ENCODE measurements at regions not wholly inside any gene's neighbourhood (a gene's known extent, or its start where the extent isn't known, plus 50 kb on each side); places are given as distances from the start of the nearest gene placed in this dataset.

- no peak for DNase-seq
- Histone ChIP-seq H2AK5ac (ENCODE audit: low read length) (no peak overlapping the region), H3K79me2 (ENCODE audit: control insufficient read depth, insufficient read depth, low read length) (no peaks in the 10 kb centered on the region), H3K4me1 (ENCODE audit: control insufficient read depth, low read depth, low read length) (no peaks in the 10 kb centered on the region), H2BK120ac (ENCODE audit: low read depth, low read length) (no peak overlapping the region), H3K27me3 (ENCODE audit: insufficient read depth, low read length, poor library complexity) (no peaks in the 10 kb centered on the region), H3K56ac (ENCODE audit: low read length) (no peak overlapping the region), H2BK15ac (replicated peaks; ENCODE audit: low read depth) (no peak overlapping the region), H3K23ac (ENCODE audit: low read length) (no peak overlapping the region), H3K4me2 (ENCODE audit: low read length) (no peak overlapping the region), H3K36me3 (ENCODE audit: control insufficient read depth, insufficient read depth, low read length) (no peaks in the 10 kb centered on the region), H4K8ac (ENCODE audit: low read depth, low read length) (no peak overlapping the region), H3K4me3 (ENCODE audit: low read length) (no peak overlapping the region), H3K4ac (ENCODE audit: low read depth, low read length) (no peak overlapping the region), H3K27ac (ENCODE audit: low read depth, low read length) (no peak overlapping the region), H2BK5ac (ENCODE audit: low read length) (no peak overlapping the region), H4K5ac (ENCODE audit: low read length) (no peak overlapping the region), H3K18ac (ENCODE audit: low read length) (no peak overlapping the region), H3K79me1 (ENCODE audit: low read length) (no peaks in the 10 kb centered on the region), H3K9ac (ENCODE audit: low read length) (no peak overlapping the region)
- no CpG with 5 or more reads among the region's 5 CpGs for WGBS (ENCODE audit: extremely low coverage, insufficient coverage, low lambda C conversion rate)
Measured at GRCh38 chr22:27492566-27493201, 308.9 kb downstream of the MN1 start.

DNA sequence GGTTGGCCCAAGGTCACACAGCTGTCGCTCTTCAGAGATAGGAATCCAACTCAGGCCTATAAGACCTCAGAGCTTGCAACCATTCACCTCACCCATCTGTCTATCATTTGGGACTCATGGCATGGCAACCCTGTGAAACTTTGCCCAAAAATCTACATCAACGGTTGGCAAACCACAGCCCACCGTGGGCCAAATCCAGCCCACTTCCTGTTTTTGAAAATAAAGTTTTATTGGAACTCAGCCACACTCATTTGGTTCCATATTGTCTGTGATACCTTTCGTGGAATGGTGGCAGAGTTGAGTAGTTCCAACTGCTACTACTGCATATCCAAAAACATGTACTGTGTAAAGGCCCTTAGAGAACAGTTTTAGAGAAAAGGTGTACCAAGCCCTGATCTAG, 307.8 kb downstream of the MN1 start:
- Histone ChIP-seq H3K23ac (ENCODE audit: low read length) (no peak overlapping the region), H4K8ac (ENCODE audit: low read depth, low read length) (no peak overlapping the region), H4K5ac (ENCODE audit: low read length) (no peak overlapping the region), H3K4me2 (ENCODE audit: low read length) (no peak overlapping the region), H3K27ac (ENCODE audit: low read depth, low read length) (no peak overlapping the region), H3K4ac (ENCODE audit: low read depth, low read length) (no peak overlapping the region), H3K56ac (ENCODE audit: low read length) (no peak overlapping the region), H3K27me3 (ENCODE audit: insufficient read depth, low read length, poor library complexity) (no peaks in the 10 kb centered on the region), H3K79me2 (ENCODE audit: control insufficient read depth, insufficient read depth, low read length) (no peaks in the 10 kb centered on the region), H2BK120ac (ENCODE audit: low read depth, low read length) (no peak overlapping the region), H3K4me1 (ENCODE audit: control insufficient read depth, low read depth, low read length) (no peaks in the 10 kb centered on the region), H3K36me3 (ENCODE audit: control insufficient read depth, insufficient read depth, low read length) (no peaks in the 10 kb centered on the region), H3K9ac (ENCODE audit: low read length) (no peak overlapping the region), H2BK5ac (ENCODE audit: low read length) (no peak overlapping the region), H3K4me3 (ENCODE audit: low read length) (no peak overlapping the region), H2AK5ac (ENCODE audit: low read length) (no peak overlapping the region), H3K79me1 (ENCODE audit: low read length) (no peaks in the 10 kb centered on the region), H3K18ac (ENCODE audit: low read length) (no peak overlapping the region), H2BK15ac (replicated peaks; ENCODE audit: low read depth) (no peak overlapping the region)
- WGBS (ENCODE audit: extremely low coverage, insufficient coverage, low lambda C conversion rate): no CpG with 5 or more reads among the region's 4 CpGs
- no peak for DNase-seq

DNA sequence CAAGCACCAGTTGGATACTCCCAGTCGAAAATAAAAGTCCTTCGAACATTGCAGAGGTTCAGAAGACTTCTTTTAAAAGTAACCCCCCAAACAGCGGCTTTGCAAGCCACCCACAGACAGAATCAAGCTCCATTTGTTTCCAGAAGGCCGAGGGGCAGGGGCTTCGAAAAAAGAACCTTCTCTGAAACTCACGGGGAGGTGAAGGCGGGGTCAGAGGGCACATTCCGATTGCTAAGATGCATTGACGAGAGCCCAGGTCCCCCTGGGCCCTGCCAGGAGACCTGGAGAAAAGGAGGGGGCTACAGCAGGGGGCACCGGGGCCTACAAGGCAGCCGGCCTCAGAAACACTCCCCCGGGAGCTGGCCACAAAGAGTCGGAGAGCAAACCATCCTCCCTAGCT, 306.8 kb downstream of the MN1 start:
- Histone ChIP-seq H3K56ac (ENCODE audit: low read length) (no peak overlapping the region), H3K79me1 (ENCODE audit: low read length) (no peaks in the 10 kb centered on the region), H3K36me3 (ENCODE audit: control insufficient read depth, insufficient read depth, low read length) (no peaks in the 10 kb centered on the region), H3K4me3 (ENCODE audit: low read length) (no peak overlapping the region), H2AK5ac (ENCODE audit: low read length) (no peak overlapping the region), H3K27ac (ENCODE audit: low read depth, low read length) (no peak overlapping the region), H3K79me2 (ENCODE audit: control insufficient read depth, insufficient read depth, low read length) (no peaks in the 10 kb centered on the region), H3K4ac (ENCODE audit: low read depth, low read length) (no peak overlapping the region), H2BK120ac (ENCODE audit: low read depth, low read length) (no peak overlapping the region), H2BK5ac (ENCODE audit: low read length) (no peak overlapping the region), H3K27me3 (ENCODE audit: insufficient read depth, low read length, poor library complexity) (no peaks in the 10 kb centered on the region), H3K4me2 (ENCODE audit: low read length) (no peak overlapping the region), H3K9ac (ENCODE audit: low read length) (no peak overlapping the region), H2BK15ac (replicated peaks; ENCODE audit: low read depth) (no peak overlapping the region), H3K18ac (ENCODE audit: low read length) (no peak overlapping the region), H3K23ac (ENCODE audit: low read length) (no peak overlapping the region), H4K5ac (ENCODE audit: low read length) (no peak overlapping the region), H3K4me1 (ENCODE audit: control insufficient read depth, low read depth, low read length) (no peaks in the 10 kb centered on the region), H4K8ac (ENCODE audit: low read depth, low read length) (no peak overlapping the region)
- WGBS (ENCODE audit: extremely low coverage, insufficient coverage, low lambda C conversion rate): no CpG with 5 or more reads among the region's 13 CpGs
- DNase-seq: no peak

DNA sequence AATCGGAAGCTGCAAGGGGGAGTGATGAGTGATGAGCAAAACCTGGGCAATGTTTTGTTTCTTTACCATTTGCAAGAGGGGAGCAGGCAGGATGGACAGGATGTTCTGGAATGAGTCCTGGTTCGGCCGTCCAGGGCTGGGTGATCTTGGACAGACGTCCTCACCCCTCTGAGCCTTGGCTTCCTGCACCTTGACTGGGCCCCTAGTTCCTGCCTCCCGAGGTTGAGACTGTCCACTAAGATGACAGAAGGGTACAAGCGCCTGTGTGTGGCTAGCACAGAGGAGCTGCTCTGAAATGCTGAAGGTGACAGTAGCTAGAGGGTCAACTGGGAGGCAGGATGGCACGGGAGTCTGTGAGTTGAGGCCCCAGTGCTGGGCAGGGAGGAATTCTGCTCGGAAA, 306.2 kb downstream of the MN1 start:
- no peak for DNase-seq
- no peak overlapping the region for H3K27ac ChIP-seq (ENCODE audit: low read depth, low read length)

DNA sequence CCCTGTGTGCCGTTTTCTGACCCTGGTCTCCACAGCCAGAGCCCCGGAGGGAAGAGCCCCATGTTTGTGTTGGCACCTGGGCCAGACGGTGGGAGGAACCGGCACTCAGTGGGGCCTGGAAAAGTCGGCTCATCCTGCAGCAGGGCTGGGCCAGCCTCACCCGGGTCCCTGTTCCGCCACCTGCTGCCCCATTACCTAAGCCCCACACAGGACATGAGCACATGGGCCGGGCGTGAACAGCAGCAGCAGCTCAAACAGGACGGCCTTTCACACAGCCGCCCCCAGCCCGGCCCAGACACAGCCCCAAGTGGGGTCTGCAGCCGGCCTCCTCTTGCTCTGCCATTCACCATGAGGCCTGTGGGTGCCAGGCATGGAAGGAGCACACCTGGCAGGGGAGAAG, 302.4 kb downstream of the MN1 start:
- Histone ChIP-seq H3K79me2 (ENCODE audit: control insufficient read depth, insufficient read depth, low read length) (no peaks in the 10 kb centered on the region), H3K18ac (ENCODE audit: low read length) (no peak overlapping the region)
- WGBS (ENCODE audit: extremely low coverage, insufficient coverage, low lambda C conversion rate): no CpG with 5 or more reads among the region's 13 CpGs

More for the DNA sequence above, 306.2 kb downstream of the MN1 start:
- H3K79me2 ChIP-seq (ENCODE audit: control insufficient read depth, insufficient read depth, low read length): no peaks in the 10 kb centered on the region
- H2BK15ac ChIP-seq (replicated peaks; ENCODE audit: low read depth): no peak overlapping the region
- no peak overlapping the region for H3K18ac ChIP-seq (ENCODE audit: low read length)
- no peak overlapping the region for H4K8ac ChIP-seq (ENCODE audit: low read depth, low read length)
- H3K56ac ChIP-seq (ENCODE audit: low read length): no peak overlapping the region
- no peak overlapping the region for H3K4me2 ChIP-seq (ENCODE audit: low read length)
- no CpG with 5 or more reads among the region's 8 CpGs for WGBS (ENCODE audit: extremely low coverage, insufficient coverage, low lambda C conversion rate)
- no peak overlapping the region for H3K9ac ChIP-seq (ENCODE audit: low read length)
- H4K5ac ChIP-seq (ENCODE audit: low read length): no peak overlapping the region
- H3K4me1 ChIP-seq (ENCODE audit: control insufficient read depth, low read depth, low read length): no peaks in the 10 kb centered on the region
- no peak overlapping the region for H2AK5ac ChIP-seq (ENCODE audit: low read length)
- H3K79me1 ChIP-seq (ENCODE audit: low read length): no peaks in the 10 kb centered on the region
- no peak overlapping the region for H3K4ac ChIP-seq (ENCODE audit: low read depth, low read length)
- no peak overlapping the region for H3K4me3 ChIP-seq (ENCODE audit: low read length)
- H3K27me3 ChIP-seq (ENCODE audit: insufficient read depth, low read length, poor library complexity): no peaks in the 10 kb centered on the region
- no peak overlapping the region for H3K23ac ChIP-seq (ENCODE audit: low read length)
- H2BK5ac ChIP-seq (ENCODE audit: low read length): no peak overlapping the region
- no peaks in the 10 kb centered on the region for H3K36me3 ChIP-seq (ENCODE audit: control insufficient read depth, insufficient read depth, low read length)
- no peak overlapping the region for H2BK120ac ChIP-seq (ENCODE audit: low read depth, low read length)

More for the DNA sequence above, 302.4 kb downstream of the MN1 start:
- Histone ChIP-seq H3K4me3 (ENCODE audit: low read length) (no peak overlapping the region), H3K27me3 (ENCODE audit: insufficient read depth, low read length, poor library complexity) (no peaks in the 10 kb centered on the region), H3K79me1 (ENCODE audit: low read length) (no peaks in the 10 kb centered on the region), H2BK15ac (replicated peaks; ENCODE audit: low read depth) (no peak overlapping the region), H2BK5ac (ENCODE audit: low read length) (no peak overlapping the region), H3K4me2 (ENCODE audit: low read length) (no peak overlapping the region), H3K56ac (ENCODE audit: low read length) (no peak overlapping the region), H3K23ac (ENCODE audit: low read length) (no peak overlapping the region), H2BK120ac (ENCODE audit: low read depth, low read length) (no peak overlapping the region), H4K5ac (ENCODE audit: low read length) (no peak overlapping the region), H3K27ac (ENCODE audit: low read depth, low read length) (no peak overlapping the region), H3K4me1 (ENCODE audit: control insufficient read depth, low read depth, low read length) (no peaks in the 10 kb centered on the region), H4K8ac (ENCODE audit: low read depth, low read length) (no peak overlapping the region), H3K9ac (ENCODE audit: low read length) (no peak overlapping the region), H3K4ac (ENCODE audit: low read depth, low read length) (no peak overlapping the region), H3K36me3 (ENCODE audit: control insufficient read depth, insufficient read depth, low read length) (no peaks in the 10 kb centered on the region), H2AK5ac (ENCODE audit: low read length) (no peak overlapping the region)
- DNase-seq: no peak

Measured in mesendoderm (in vitro differentiated cells).